Neuronal stem cell (in vitro differentiated cells): ENCODE measurements at regions not wholly inside any gene's neighbourhood (a gene's known extent, or its start where the extent isn't known, plus 50 kb on each side); places are given as distances from the start of the nearest gene placed in this dataset.

Source experiments
- DNase-seq: peaks from one replicate; pipeline ENCODE4 v3.0.0-alpha.2; 2013; ENCODE audit warnings: low spot score
- H2AFZ ChIP-seq: one replicate; pipeline ENCODE4 v1.6.1; 2013; ENCODE audit warnings: mild to moderate bottlenecking, low read length, inconsistent platforms
- H2AK5ac ChIP-seq: 2 replicates; pipeline ENCODE4 v1.6.1; 2013; ENCODE audit warnings: low read depth, mild to moderate bottlenecking, inconsistent platforms, low read length, moderate library complexity, mixed read lengths
- H2BK120ac ChIP-seq: 2 replicates; pipeline ENCODE4 v1.6.1; 2013; ENCODE audit warnings: low read depth, mild to moderate bottlenecking, inconsistent platforms, low read length, moderate library complexity, mixed read lengths
- H2BK12ac ChIP-seq: one replicate; pipeline ENCODE4 v1.6.1; 2013; ENCODE audit warnings: low read length, inconsistent platforms
- H2BK15ac ChIP-seq: 2 replicates; pipeline ENCODE4 v1.6.1; 2013; ENCODE audit warnings: mild to moderate bottlenecking, low read length, inconsistent platforms, mixed read lengths
- H2BK5ac ChIP-seq: one replicate; pipeline ENCODE4 v1.6.1; 2013; ENCODE audit warnings: inconsistent platforms, mild to moderate bottlenecking, low read length, moderate library complexity
- H3K14ac ChIP-seq: one replicate; pipeline ENCODE4 v1.6.1; 2013; ENCODE audit warnings: low read length, inconsistent platforms
- H3K18ac ChIP-seq: 2 replicates; pipeline ENCODE4 v1.6.1; 2013; ENCODE audit warnings: low read length, inconsistent platforms
- H3K23ac ChIP-seq: 2 replicates; pipeline ENCODE4 v1.6.1; 2013; ENCODE audit warnings: low read depth, mild to moderate bottlenecking, mixed read lengths, low read length, inconsistent platforms; ENCODE audit not compliant: poor library complexity
- H3K27ac ChIP-seq: replicated peaks from 3 replicates; pipeline ENCODE4 v1.5.1; 2013; ENCODE audit warnings: low read length, inconsistent platforms
- H3K27me3 ChIP-seq, 3 experiments: 2 replicates each; pipeline ENCODE4 v1.6.1; 2013; ENCODE audit warnings: low read length in 3 of 3, mild to moderate bottlenecking in 2 of 3, inconsistent platforms in 1 of 3, low read depth in 1 of 3, mixed read lengths in 1 of 3, moderate library complexity in 1 of 3; ENCODE audit not compliant: control insufficient read depth in 3 of 3, insufficient read depth in 3 of 3
- H3K36me3 ChIP-seq, 2 donors: replicated peaks in 1 of 2; 2 replicates each; pipeline ENCODE4 v1.6.1; 2013; ENCODE audit warnings: low read length in 2 of 2; ENCODE audit not compliant: control insufficient read depth in 2 of 2, insufficient read depth in 2 of 2
- H3K4ac ChIP-seq: 2 replicates; pipeline ENCODE4 v1.6.1; 2013; ENCODE audit warnings: inconsistent platforms, mild to moderate bottlenecking, low read length, moderate library complexity
- H3K4me1 ChIP-seq, 2 donors: 1 replicate in 1 of 2; 2 replicates in 1 of 2; pipeline ENCODE4 v1.6.1; 2013; ENCODE audit warnings: low read length in 2 of 2, low read depth in 1 of 2; ENCODE audit not compliant: control insufficient read depth in 2 of 2, insufficient read depth in 1 of 2
- H3K4me2 ChIP-seq: one replicate; pipeline ENCODE4 v1.6.1; 2013; ENCODE audit warnings: mild to moderate bottlenecking, low read length, inconsistent platforms; ENCODE audit not compliant: insufficient read depth, poor library complexity, severe bottlenecking
- H3K4me3 ChIP-seq, 2 donors: 2 replicates each; pipeline ENCODE4 v1.5.1; 2013; ENCODE audit warnings: low read length in 2 of 2, mild to moderate bottlenecking in 2 of 2, inconsistent platforms in 1 of 2, moderate library complexity in 1 of 2
- H3K79me1 ChIP-seq: one replicate; pipeline ENCODE4 v1.6.1; 2013; ENCODE audit warnings: low read depth, mild to moderate bottlenecking, inconsistent platforms, low read length, moderate library complexity
- H3K9ac ChIP-seq: one replicate; pipeline ENCODE4 v1.6.1; 2013; ENCODE audit warnings: mild to moderate bottlenecking, low read depth, low read length, inconsistent platforms; ENCODE audit not compliant: poor library complexity
- H3K9me3 ChIP-seq, 2 donors: replicated peaks in 1 of 2; 2 replicates each; pipeline versions ENCODE3 to v1.6.1; 2013; ENCODE audit warnings: low read length in 2 of 2, mild to moderate bottlenecking in 2 of 2, inconsistent platforms in 1 of 2, low read depth in 1 of 2, mixed read lengths in 1 of 2, moderate library complexity in 1 of 2; ENCODE audit not compliant: control insufficient read depth in 2 of 2, insufficient read depth in 1 of 2
- H4K8ac ChIP-seq: one replicate; pipeline ENCODE4 v1.6.1; 2013; ENCODE audit warnings: low read depth, mild to moderate bottlenecking, inconsistent platforms, low read length, moderate library complexity
- H4K91ac ChIP-seq: one replicate; pipeline ENCODE4 v1.6.1; 2013; ENCODE audit warnings: low read length, low read depth, mild to moderate bottlenecking, inconsistent platforms; ENCODE audit not compliant: poor library complexity
- WGBS, 2 donors: extraction: QIAGEN DNeasy Blood & Tissue Kit; methylation state at CpG; one replicate each; pipeline ENCODE4 v1.1.7; 2013; ENCODE audit warnings: missing lambda C conversion rate in 2 of 2, mixed read lengths in 1 of 2; ENCODE audit not compliant: insufficient read length in 2 of 2, insufficient replicate concordance in 1 of 2; ENCODE audit errors: extremely low coverage in 2 of 2; 5-methylcytosine and 5-hydroxymethylcytosine counted together

GRCh38 chr11:134830312-134830711, 418.3 kb upstream of the B3GAT1 start:
- no peak overlapping the region for H3K4me3 ChIP-seq
- H3K23ac ChIP-seq, result no peak overlapping the region
- H3K36me3 ChIP-seq, result no peaks in the 10 kb centered on the region
- no peak overlapping the region for H3K18ac ChIP-seq
- H2BK120ac ChIP-seq, result no peak overlapping the region
- no peak overlapping the region for H2BK12ac ChIP-seq
- no peak overlapping the region for H2AFZ ChIP-seq
- no peak for DNase-seq
- no peaks in the 10 kb centered on the region for H3K79me1 ChIP-seq
- H3K9ac ChIP-seq, result no peak overlapping the region
- H4K8ac ChIP-seq, result no peak overlapping the region
- H2BK15ac ChIP-seq, result no peak overlapping the region
- H3K4me2 ChIP-seq, result no peak overlapping the region
- no peak overlapping the region for H2BK5ac ChIP-seq
- H3K27me3 ChIP-seq, result no peaks in the 10 kb centered on the region
- no peak overlapping the region for H3K4ac ChIP-seq
- H2AK5ac ChIP-seq, result no peak overlapping the region
- H4K91ac ChIP-seq, result no peak overlapping the region
- H3K14ac ChIP-seq, result no peak overlapping the region
- H3K9me3 ChIP-seq, result no peaks in the 10 kb centered on the region
- no peak overlapping the region for H3K27ac ChIP-seq
- no peaks in the 10 kb centered on the region for H3K4me1 ChIP-seq

- H2BK12ac ChIP-seq, result no peak overlapping the region
- no peak overlapping the region for H2BK120ac ChIP-seq
- no peak for DNase-seq
- peaks cover 0 to 7% of the 10 kb centered on the region in 2 donors for H3K4me1 ChIP-seq
- no peak overlapping the region for H3K9ac ChIP-seq
- no peak overlapping the region for H3K23ac ChIP-seq
- peaks cover 0 to 3% (median 0%) of the 10 kb centered on the region in 3 experiments for H3K27me3 ChIP-seq
- no peak overlapping the region for H3K4me3 ChIP-seq
- H2BK15ac ChIP-seq, result no peak overlapping the region
- H3K36me3 ChIP-seq, result no peaks in the 10 kb centered on the region
- no peak overlapping the region for H3K4me2 ChIP-seq
- H4K8ac ChIP-seq, result no peak overlapping the region
- no peak overlapping the region for H2AK5ac ChIP-seq
- no peak overlapping the region for H2AFZ ChIP-seq
- no peak overlapping the region for H2BK5ac ChIP-seq
- H3K9me3 ChIP-seq, result no peaks in the 10 kb centered on the region
- no peak overlapping the region for H3K4ac ChIP-seq
- no peak overlapping the region for H3K27ac ChIP-seq
- WGBS, 2 donors, result no CpG with 5 or more reads among the region's 4 CpGs
- no peak overlapping the region for H3K18ac ChIP-seq
- no peak overlapping the region for H3K14ac ChIP-seq
- H4K91ac ChIP-seq, result no peak overlapping the region
- no peaks in the 10 kb centered on the region for H3K79me1 ChIP-seq
Observed at GRCh38 chr11:134823970-134824369, 411.9 kb upstream of the B3GAT1 start.

GRCh38 chr11:134822897-134823296, 410.9 kb upstream of the B3GAT1 start:
- H3K27ac ChIP-seq, result no peak overlapping the region
- no peaks in the 10 kb centered on the region for H3K79me1 ChIP-seq
- H2AK5ac ChIP-seq, result no peak overlapping the region
- H3K4me2 ChIP-seq, result no peak overlapping the region
- no peak overlapping the region for H3K23ac ChIP-seq
- H3K4me1 ChIP-seq, result peaks cover 0 to 7% of the 10 kb centered on the region in 2 donors
- H2BK12ac ChIP-seq, result no peak overlapping the region
- no peak overlapping the region for H3K14ac ChIP-seq
- no peak overlapping the region for H3K4ac ChIP-seq
- H2BK15ac ChIP-seq, result no peak overlapping the region
- H4K8ac ChIP-seq, result no peak overlapping the region
- no peak overlapping the region for H2AFZ ChIP-seq
- no peak overlapping the region for H3K4me3 ChIP-seq
- no peak for DNase-seq
- peaks cover 0 to 3% (median 0%) of the 10 kb centered on the region in 3 experiments for H3K27me3 ChIP-seq
- WGBS, 2 donors, result no CpG with 5 or more reads among the region's 8 CpGs
- no peak overlapping the region for H4K91ac ChIP-seq
- H2BK120ac ChIP-seq, result no peak overlapping the region
- H3K9ac ChIP-seq, result no peak overlapping the region
- no peak overlapping the region for H3K18ac ChIP-seq
- H2BK5ac ChIP-seq, result peak overlapping the region; percentile 18
- H3K9me3 ChIP-seq, result no peaks in the 10 kb centered on the region
- no peaks in the 10 kb centered on the region for H3K36me3 ChIP-seq

- H3K27ac ChIP-seq, result no peak overlapping the region
- no peak overlapping the region for H2AFZ ChIP-seq
- H3K9ac ChIP-seq, result no peak overlapping the region
- no peaks in the 10 kb centered on the region for H3K9me3 ChIP-seq
- H2BK5ac ChIP-seq, result no peak overlapping the region
- H3K18ac ChIP-seq, result peak overlapping the region; percentile 23
- H3K27me3 ChIP-seq, result peaks cover 0 to 3% (median 0%) of the 10 kb centered on the region in 3 experiments
- no peaks in the 10 kb centered on the region for H3K36me3 ChIP-seq
- no peak overlapping the region for H2AK5ac ChIP-seq
- no peak overlapping the region for H2BK12ac ChIP-seq
- no peak overlapping the region for H3K4ac ChIP-seq
- H3K4me1 ChIP-seq, result peaks cover 0 to 7% of the 10 kb centered on the region in 2 donors
- WGBS, 2 donors, result no CpG with 5 or more reads among the region's 4 CpGs
- no peak overlapping the region for H3K4me2 ChIP-seq
- H2BK120ac ChIP-seq, result no peak overlapping the region
- no peak overlapping the region for H3K14ac ChIP-seq
- H3K4me3 ChIP-seq, result no peak overlapping the region
- H4K8ac ChIP-seq, result no peak overlapping the region
- H3K79me1 ChIP-seq, result no peaks in the 10 kb centered on the region
- H4K91ac ChIP-seq, result no peak overlapping the region
- no peak overlapping the region for H3K23ac ChIP-seq
- DNase-seq, result no peak
- no peak overlapping the region for H2BK15ac ChIP-seq
Observed at GRCh38 chr11:134821422-134821821, 409.4 kb upstream of the B3GAT1 start.
